Peyer's patch (tissue), 4 donors: ENCODE measurements at regions not wholly inside any gene's neighbourhood (a gene's known extent, or its start where the extent isn't known, plus 50 kb on each side); places are given as distances from the start of the nearest gene placed in this dataset.

Experiments used
- DNase-seq, 3 donors: peaks; one replicate each; pipeline ENCODE4 v3.0.0-alpha.2; 2017 to 2019
- H3K27ac ChIP-seq, 4 donors: fragments of 200-600 bp; sonication (generic); one replicate each; pipeline ENCODE4 v1.5.1; 2016 to 2019
- H3K27me3 ChIP-seq, 2 donors: fragments of 200-600 bp; sonication (generic); one replicate each; pipeline ENCODE4 v1.5.1; 2019
- H3K36me3 ChIP-seq, 3 donors: fragments of 200-600 bp; sonication (generic); one replicate each; pipeline ENCODE4 v1.5.1; 2016 to 2019
- H3K4me1 ChIP-seq, 4 donors: fragments of 200-600 bp; sonication (generic); one replicate each; pipeline ENCODE4 v1.5.1; 2016 to 2019
- H3K4me3 ChIP-seq, 4 donors: fragments of 200-600 bp; sonication (generic); 1 replicate in 3 of 4; 2 replicates in 1 of 4; pipeline ENCODE4 v1.5.1; 2016 to 2019; ENCODE audit warnings: mild to moderate bottlenecking in 1 of 4
- H3K9me3 ChIP-seq, 4 donors: fragments of 200-600 bp; sonication (generic); one replicate each; pipeline ENCODE4 v1.5.1; 2016 to 2019; ENCODE audit warnings: mild to moderate bottlenecking in 1 of 4
- POLR2A ChIP-seq, 2 donors: fragments of 450-650 bp; IDR thresholded peaks; one replicate each; pipeline ENCODE4 v1.5.1; 2017; ENCODE audit warnings: antibody characterized with exemption in 2 of 2, mild to moderate bottlenecking in 2 of 2, moderate library complexity in 2 of 2
- TF ChIP-seq, protein P1 (sequence below), 6 experiments: fragments of 450-650 bp in 4 of 6; fragments of 200-600 bp in 2 of 6; sonication (generic) in 1 of 6; IDR thresholded peaks; one replicate each; pipeline ENCODE4 v1.5.1; 2017 to 2019; ENCODE audit warnings: antibody characterized with exemption in 6 of 6, mild to moderate bottlenecking in 3 of 6, moderate library complexity in 1 of 6

- Histone ChIP-seq H3K4me1 (no peaks in the 10 kb centered on the region), H3K4me3 (no peak overlapping the region), H3K27me3 (no peaks in the 10 kb centered on the region), H3K27ac (no peak overlapping the region), H3K36me3 (no peaks in the 10 kb centered on the region), H3K9me3 (no peaks in the 10 kb centered on the region)
- TF ChIP-seq POLR2A (IDR thresholded peaks at IDR 0.05) = no peak
- TF ChIP-seq, protein P1, sequence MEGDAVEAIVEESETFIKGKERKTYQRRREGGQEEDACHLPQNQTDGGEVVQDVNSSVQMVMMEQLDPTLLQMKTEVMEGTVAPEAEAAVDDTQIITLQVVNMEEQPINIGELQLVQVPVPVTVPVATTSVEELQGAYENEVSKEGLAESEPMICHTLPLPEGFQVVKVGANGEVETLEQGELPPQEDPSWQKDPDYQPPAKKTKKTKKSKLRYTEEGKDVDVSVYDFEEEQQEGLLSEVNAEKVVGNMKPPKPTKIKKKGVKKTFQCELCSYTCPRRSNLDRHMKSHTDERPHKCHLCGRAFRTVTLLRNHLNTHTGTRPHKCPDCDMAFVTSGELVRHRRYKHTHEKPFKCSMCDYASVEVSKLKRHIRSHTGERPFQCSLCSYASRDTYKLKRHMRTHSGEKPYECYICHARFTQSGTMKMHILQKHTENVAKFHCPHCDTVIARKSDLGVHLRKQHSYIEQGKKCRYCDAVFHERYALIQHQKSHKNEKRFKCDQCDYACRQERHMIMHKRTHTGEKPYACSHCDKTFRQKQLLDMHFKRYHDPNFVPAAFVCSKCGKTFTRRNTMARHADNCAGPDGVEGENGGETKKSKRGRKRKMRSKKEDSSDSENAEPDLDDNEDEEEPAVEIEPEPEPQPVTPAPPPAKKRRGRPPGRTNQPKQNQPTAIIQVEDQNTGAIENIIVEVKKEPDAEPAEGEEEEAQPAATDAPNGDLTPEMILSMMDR (IDR thresholded peaks at IDR 0.05) = no peak
- no peak for DNase-seq
Measured at GRCh38 chr14:51554339-51554920, 97.3 kb upstream of the FRMD6 start.

DNA sequence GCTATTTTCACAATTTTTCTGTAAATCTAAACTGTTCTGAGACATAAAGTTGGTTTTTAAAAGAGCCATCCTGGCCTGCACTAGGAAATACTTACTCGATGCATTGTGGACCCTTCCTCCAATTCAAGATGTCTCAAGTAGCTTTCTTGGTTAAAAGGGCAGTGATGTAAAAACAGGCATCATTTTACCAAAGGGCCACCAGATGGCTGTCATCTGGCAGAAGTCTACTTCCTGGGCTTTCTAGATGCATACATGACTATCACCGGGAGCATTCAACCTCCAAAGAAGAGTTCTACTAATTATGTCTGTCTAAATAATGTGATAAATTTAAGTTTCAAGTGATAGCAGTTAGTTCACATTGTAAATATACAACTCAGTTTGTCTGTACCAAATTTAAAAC is 96.8 kb upstream of the FRMD6 start:
- Histone ChIP-seq H3K27me3 (no peaks in the 10 kb centered on the region), H3K4me3 (no peak overlapping the region), H3K27ac (no peak overlapping the region), H3K4me1 (no peaks in the 10 kb centered on the region), H3K9me3 (no peaks in the 10 kb centered on the region), H3K36me3 (no peaks in the 10 kb centered on the region)
- DNase-seq = no peak
- TF ChIP-seq, protein P1 (IDR thresholded peaks at IDR 0.05) = no peak
- no peak for TF ChIP-seq POLR2A (IDR thresholded peaks at IDR 0.05)

- Histone ChIP-seq H3K27ac (no peak overlapping the region), H3K27me3 (no peaks in the 10 kb centered on the region), H3K36me3 (no peaks in the 10 kb centered on the region), H3K9me3 (no peaks in the 10 kb centered on the region), H3K4me3 (no peak overlapping the region), H3K4me1 (no peaks in the 10 kb centered on the region)
- DNase-seq = no peak
- TF ChIP-seq, protein P1 (IDR thresholded peaks at IDR 0.05) = no peak
- TF ChIP-seq POLR2A (IDR thresholded peaks at IDR 0.05) = no peak
Measured at GRCh38 chr14:51561141-51561540, 90.6 kb upstream of the FRMD6 start.

- DNase-seq = no peak
- Histone ChIP-seq H3K4me1 (no peaks in the 10 kb centered on the region), H3K27me3 (no peaks in the 10 kb centered on the region), H3K36me3 (no peaks in the 10 kb centered on the region), H3K9me3 (no peaks in the 10 kb centered on the region), H3K27ac (no peak overlapping the region), H3K4me3 (no peak overlapping the region)
- TF ChIP-seq POLR2A (IDR thresholded peaks at IDR 0.05) = no peak
- TF ChIP-seq, protein P1 (IDR thresholded peaks at IDR 0.05) = no peak
Measured at GRCh38 chr14:51562816-51563215, 88.9 kb upstream of the FRMD6 start.

GRCh38 chr14:51563560-51563959 is 88.2 kb upstream of the FRMD6 start:
- H3K4me1 ChIP-seq = no peaks in the 10 kb centered on the region
- no peak for DNase-seq
- H3K4me3 ChIP-seq = no peak overlapping the region
- H3K9me3 ChIP-seq = no peaks in the 10 kb centered on the region
- H3K27ac ChIP-seq = no peak overlapping the region
- no peaks in the 10 kb centered on the region for H3K36me3 ChIP-seq
- no peaks in the 10 kb centered on the region for H3K27me3 ChIP-seq
- TF ChIP-seq, protein P1 (IDR thresholded peaks at IDR 0.05) = no peak
- no peak for TF ChIP-seq POLR2A (IDR thresholded peaks at IDR 0.05)

DNA sequence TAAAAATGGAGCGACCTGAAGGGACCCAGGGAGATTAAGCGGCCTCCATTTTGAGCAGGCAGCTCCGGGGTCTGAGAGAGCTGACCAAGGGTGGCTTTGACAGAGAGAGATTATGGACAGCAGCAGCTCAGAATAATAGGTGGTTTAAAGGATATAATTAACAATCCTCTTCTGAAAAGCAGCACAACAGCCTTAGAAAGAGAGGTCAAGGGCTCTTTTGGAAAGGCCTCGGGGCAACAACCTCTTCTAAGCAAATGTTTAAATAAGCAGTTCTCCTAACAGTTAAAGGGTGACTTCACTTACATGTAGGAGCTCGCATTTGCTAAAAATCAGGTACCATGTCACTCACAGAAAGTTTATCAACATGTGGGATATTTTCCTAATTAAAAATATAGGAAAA is 87.2 kb upstream of the FRMD6 start:
- TF ChIP-seq POLR2A (IDR thresholded peaks at IDR 0.05) = no peak
- TF ChIP-seq, protein P1 (IDR thresholded peaks at IDR 0.05) = no peak
- Histone ChIP-seq H3K4me1 (no peaks in the 10 kb centered on the region), H3K9me3 (no peaks in the 10 kb centered on the region), H3K27ac (no peak overlapping the region), H3K27me3 (no peaks in the 10 kb centered on the region), H3K36me3 (no peaks in the 10 kb centered on the region), H3K4me3 (no peak overlapping the region)
- no peak for DNase-seq
